ENCODE measurements at regions not wholly inside any gene's neighbourhood (a gene's known extent, or its start where the extent isn't known, plus 50 kb on each side); places are given as distances from the start of the nearest gene placed in this dataset.
"Not testable (repeated sequence)": the region's sequence is repeated elsewhere in the genome, so short reads cannot be mapped to it uniquely, and the experiment has no call there.

GRCh38 chr4:142897518-142897917 lies 51.4 kb upstream of the INPP4B start:
- not testable (repeated sequence) for DNase-seq

DNA sequence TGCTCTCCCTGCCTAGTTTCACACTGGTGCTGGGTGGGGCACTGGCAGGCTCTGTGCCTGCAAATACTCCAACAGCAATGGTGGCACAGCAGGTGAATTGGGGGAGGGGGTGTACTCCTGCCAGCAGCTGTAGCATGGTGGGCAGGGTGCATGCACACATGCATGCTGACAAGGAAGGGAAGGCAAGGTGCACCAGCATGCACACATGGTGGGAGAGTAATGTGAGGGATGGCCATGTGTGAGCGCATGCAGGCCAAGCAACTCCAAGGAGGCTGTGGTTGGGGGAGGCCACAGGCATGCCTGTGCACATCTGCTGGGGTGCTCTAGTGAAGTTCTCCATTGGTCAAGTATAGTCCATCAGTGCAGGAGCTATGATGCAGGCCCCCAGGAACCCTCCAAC lies 54.5 kb upstream of the INPP4B start:
- no peak for DNase-seq

GRCh38 chr4:142901166-142901662 lies 55.1 kb upstream of the INPP4B start:
- DNase-seq: no peak

DNA sequence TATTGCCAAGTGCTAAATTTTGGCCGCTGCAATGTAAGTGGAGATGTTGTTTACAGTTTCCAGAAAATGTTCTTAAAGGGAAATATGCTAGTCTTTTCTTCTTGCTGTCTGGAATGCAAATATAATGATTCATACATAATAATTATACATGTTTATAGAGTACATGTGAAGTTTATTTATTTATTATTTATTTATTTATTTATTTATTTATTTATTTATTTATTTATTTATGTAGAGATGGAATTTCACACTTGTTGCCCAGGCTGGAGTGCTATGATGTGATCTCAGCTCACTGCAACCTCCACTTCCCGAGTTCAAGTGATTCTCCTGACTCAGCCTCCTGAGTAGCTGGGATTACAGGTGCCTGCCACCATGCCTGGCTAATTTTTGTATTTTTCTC lies 57.5 kb upstream of the INPP4B start:
- DNase-seq: not testable (repeated sequence)

- DNase-seq: no peak
These were observed 63.8 kb upstream of the INPP4B start for GRCh38 chr4:142909908-142910307.

DNA sequence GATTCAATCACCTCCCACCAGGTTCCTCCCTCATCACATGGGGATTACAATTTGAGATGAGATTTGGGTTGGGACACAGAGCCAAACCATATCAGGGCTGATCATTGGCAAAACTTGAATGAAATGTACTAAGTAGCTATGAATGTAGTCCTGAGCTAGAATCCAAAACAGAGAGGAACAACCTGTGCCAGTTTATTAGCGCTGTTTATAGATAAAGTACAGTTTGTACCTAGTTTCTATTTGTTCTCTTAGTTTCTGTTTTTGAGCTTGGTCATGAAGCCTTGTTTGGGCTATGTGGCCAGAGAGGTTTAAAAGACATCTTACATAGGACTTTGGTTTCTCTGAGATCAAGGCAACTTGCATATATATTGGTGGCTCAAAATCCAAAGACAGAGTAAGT lies 66.9 kb upstream of the INPP4B start:
- DNase-seq: no peak

DNA sequence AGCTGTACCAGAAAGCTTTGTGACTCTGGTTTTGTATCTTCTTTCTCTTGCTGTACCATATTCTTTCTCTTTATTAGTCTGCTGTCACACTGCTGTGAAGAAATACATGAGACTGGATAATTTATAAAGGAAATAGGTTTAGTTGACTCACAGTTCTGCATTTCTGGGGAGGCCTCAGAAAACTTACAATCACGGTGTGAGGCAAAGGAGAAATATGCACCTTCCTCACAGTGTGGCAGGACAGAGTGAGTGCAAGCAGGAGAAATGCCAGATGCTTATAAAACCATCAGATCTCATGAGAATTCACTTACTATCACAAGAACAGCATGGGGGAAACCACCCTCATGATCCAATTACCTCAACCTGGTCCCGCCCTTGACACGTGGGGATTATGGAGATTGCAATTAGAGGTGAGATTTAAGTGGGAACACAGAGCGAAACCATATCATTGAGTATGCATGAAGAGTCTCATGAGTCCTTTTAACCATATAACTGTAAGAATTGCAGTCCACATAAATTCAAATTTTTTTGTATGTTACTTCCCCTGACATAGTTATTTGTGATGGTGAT lies 67.4 kb upstream of the INPP4B start:
- no peak for DNase-seq

DNA sequence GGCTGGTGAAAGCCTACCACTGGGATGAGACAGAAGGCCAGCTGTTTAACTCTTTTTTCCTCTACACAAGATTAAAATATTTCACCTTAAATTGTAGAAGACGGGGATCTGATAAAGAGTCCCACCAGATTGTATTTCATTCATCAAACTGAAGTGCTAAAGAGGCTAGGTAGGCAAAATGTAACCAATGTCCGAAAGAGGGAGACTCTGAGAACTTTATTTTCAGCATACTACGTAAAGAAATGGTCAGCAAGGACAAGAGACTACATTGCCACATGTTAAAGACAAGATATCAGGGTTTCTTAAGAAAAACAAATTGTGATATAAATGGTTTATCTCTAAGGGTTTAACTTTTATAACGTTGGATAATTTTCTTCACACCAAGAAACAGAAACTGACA lies 71.6 kb upstream of the INPP4B start:
- no peak for DNase-seq

DNA sequence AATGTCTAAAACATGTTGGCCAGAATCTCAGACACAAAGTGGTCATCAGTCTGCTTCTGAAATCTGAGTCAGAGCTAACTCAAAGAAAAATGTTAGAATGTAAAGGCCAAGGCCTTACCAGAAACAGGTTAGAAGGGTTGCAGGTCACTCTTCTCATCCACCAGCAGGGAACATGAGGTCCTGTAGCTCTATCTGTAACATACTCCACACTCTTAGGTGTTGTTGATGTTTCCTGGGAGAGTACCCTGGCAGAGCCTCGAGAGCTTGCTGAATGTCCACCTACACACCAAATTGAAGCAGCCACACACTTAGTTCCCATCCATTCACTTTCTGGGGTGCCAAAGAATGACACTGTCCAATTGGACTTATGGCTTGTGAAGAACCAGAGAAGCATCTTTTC lies 76.6 kb upstream of the INPP4B start:
- DNase-seq: no peak

DNA sequence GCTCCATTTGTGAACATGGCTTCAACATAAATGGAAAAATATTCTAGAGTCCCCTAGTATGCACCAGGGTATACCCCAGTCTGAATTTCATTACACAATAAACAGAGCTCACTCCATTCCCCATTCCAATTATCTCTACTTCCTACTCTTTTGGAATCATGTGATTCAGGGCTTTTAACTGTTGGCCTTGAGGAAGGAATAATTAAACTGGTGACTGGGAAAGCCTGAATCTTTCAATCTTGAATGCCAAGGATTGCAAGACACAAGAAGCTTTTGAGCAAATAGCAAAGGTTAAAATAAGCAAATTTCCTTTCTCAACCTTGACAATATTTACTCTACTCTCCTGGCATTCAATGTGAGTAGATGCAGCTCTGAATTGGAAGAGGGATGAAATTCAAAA lies 77.5 kb upstream of the INPP4B start:
- no peak for DNase-seq

DNA sequence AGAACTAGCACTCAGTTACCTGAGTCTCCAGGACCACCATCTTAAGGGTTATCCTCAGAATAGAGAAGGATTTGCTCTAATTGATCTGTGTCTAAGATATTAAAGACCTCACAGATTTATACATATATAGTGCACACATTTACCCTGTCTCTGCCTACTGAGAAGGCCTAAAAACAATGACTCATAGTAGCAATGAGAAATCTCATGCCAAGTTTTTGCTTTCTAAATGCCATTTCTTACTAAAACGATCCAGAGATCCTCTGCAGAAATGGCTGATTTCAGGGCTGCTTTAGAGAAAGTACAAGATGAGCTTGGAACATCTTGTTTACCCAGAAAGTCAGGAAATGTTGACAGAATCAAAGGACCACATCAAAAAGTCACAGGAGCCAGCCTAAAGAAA lies 79.1 kb upstream of the INPP4B start:
- no peak for DNase-seq

DNA sequence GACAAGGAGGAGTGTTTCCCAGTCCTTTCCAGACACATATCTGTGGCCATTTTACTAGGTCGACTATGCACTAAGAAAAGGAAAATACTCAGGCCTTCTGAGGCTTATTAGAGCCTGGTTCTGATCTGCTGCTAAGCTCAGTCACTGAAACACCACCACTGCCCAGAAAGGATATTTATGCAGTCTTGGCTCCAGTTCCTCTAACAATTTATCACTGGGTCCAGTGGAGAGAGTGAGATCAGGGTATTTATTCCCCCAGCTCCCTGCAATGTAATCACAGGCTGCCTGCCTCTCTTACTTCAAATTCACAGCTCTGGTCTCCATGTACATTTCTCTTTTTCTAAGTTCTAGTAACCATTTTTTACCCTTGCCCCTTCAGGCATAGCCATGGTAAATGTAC lies 81.6 kb upstream of the INPP4B start:
- no peak for DNase-seq

DNA sequence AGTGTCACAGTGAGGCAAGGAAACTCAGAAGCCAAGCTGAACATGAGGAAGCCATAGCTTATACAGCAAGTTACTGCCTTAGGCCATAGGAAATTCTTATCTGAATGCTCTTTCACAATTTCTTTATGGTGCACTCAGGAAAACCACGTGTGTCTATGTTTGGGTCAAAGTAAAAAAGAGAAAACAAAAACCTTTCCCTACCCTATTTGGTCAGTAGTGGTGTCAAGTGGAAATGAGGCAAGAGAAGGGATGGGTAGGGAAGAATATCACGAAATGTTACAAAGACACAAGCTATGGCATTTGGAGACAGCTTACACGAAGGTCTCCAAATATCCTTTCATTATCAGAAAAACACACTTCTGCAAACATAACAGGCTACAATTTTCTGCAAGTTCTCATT lies 83.4 kb upstream of the INPP4B start:
- DNase-seq: no peak

DNA sequence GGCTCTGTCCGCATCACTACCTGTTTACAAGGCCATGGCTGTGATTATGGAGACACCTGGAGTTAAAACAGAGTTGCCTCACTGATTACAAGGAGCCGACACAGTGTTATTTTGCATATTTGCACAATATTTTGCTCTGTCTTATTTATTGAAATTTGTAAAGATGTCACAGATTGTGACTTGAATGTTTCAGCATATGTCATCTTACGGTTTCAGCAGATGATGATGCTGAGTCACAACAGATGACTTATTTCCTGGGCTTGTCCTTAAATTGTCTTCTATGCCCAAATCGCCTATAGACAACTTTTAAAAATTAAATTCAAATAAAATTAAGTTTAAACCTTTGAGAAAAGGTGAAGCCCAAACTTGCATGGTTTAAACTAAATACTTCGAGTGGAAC lies 87.1 kb upstream of the INPP4B start:
- DNase-seq: no peak

GRCh38 chr4:142940425-142941330 lies 94.6 kb upstream of the INPP4B start:
- DNase-seq: peak; percentile 2

DNA sequence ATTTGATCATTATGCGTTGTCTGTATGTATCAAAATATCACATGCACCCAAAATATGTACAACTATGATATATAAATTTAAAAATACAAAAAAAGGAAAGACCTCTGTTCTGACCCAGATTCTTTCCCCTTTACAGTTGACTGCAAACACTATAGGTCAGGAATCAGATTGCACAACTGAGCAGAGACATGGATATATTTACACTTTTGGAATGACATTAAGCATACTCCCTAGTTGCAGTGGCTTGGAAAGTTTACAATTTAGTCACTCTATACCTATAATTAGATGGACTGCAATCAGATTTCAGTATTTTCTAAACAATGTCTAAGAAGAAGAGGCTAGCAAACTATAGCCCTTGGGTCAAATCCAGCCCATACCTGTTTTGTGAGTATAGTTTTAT lies 98.5 kb upstream of the INPP4B start:
- no peak for DNase-seq

DNA sequence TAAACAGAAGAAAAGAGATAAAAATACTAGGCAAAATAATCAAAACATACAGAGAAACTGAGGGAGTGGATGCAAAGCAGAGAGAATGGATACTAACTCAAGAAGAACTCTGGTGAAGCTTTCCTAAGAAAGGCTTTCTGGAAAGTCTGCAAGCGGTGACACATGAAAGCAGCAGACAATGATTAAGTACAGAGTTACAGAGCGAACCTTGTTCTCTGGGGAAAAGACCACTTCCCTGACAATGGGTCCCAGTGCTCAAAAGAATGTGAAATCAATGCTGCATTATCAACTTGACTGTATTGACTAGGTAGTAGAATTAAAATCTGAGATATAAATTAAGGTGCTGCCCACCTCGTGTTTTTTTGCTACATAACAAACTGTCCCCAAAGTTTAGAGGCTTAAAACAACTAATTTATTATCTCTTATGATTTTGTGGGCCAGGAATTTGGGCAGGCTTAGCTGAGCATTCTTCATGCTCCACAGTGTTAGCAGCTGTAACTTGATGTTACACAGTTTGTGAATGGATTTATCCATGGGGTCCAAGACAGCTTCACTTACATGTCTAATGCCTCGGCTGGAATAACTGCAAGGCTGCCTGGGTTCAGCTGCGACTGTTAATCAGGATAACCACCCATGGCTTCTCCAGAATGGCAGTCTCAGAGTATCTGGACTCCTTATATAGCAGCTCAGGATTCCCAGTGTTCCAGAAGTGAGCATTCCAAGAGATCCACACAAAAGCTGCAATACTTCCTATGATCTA lies 106.9 kb upstream of the INPP4B start:
- DNase-seq: no peak

- DNase-seq: no peak
These were observed 108.3 kb upstream of the INPP4B start for GRCh38 chr4:142954415-142954814.

DNA sequence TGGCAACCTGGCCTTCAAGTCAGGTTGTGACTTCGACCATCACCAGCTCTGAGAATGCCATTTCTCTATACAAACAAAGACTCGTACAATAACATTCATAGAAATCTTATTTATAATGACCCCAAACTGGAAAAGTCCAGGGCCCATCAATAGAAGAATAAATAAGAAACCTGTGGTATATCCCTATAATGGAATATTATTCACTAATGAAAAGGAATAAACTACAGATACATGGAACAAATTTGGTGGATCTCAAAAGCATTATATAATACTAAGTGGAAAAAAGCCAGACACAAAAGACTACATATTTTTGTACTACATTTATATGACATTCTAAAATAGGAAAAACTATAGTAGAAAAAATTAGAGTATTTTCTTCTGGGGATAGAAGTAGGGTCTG lies 109.4 kb upstream of the INPP4B start:
- no peak for DNase-seq

DNA sequence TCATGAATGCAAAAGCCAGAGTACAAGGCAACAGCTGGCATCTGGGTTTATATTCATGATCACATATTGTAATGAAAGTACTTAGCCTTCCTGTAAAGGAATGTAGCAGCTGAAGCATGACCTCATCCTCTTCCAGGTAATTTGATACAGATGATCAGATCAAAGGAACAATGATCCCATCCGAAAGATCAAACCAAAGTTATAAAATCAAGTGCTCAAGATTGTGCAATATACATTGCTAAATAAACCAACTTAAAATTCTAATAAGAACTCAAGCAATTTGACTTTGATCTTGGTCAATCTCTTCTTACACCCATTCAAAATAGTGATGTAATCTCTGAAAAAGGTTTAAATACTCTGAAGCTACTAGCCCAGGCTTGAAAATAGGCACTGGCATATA lies 113.1 kb upstream of the INPP4B start:
- DNase-seq: no peak

- no peak for DNase-seq
These were observed 114.0 kb upstream of the INPP4B start for GRCh38 chr4:142960126-142960525.

- DNase-seq: no peak
These were observed 115.0 kb upstream of the INPP4B start for GRCh38 chr4:142960867-142961644.
